ENCODE measurements at regions not wholly inside any gene's neighbourhood (a gene's known extent, or its start where the extent isn't known, plus 50 kb on each side); places are given as distances from the start of the nearest gene placed in this dataset.

- no peak for DNase-seq (ENCODE audit: low read depth in 3 of 3, low spot score in 2 of 3)
These were observed 138.7 kb upstream of the E2F8 start for GRCh38 chr11:19379465-19379864.

- DNase-seq (ENCODE audit: low read depth in 3 of 3, low spot score in 2 of 3) = no peak
These were observed 138.1 kb upstream of the E2F8 start for GRCh38 chr11:19378814-19379213.

GRCh38 chr11:19377881-19378280, 137.1 kb upstream of the E2F8 start:
- DNase-seq (ENCODE audit: low read depth in 3 of 3, low spot score in 2 of 3) = no peak

GRCh38 chr11:19375440-19375839, 134.7 kb upstream of the E2F8 start:
- no peak for DNase-seq (ENCODE audit: low read depth in 3 of 3, low spot score in 2 of 3)

GRCh38 chr11:19374151-19374569, 133.4 kb upstream of the E2F8 start:
- no peak for DNase-seq (ENCODE audit: low read depth in 3 of 3, low spot score in 2 of 3)

- DNase-seq (ENCODE audit: low read depth in 3 of 3, low spot score in 2 of 3) = no peak
These were observed 131.6 kb upstream of the E2F8 start for GRCh38 chr11:19372381-19372780.

GRCh38 chr11:19370100-19370861, 129.5 kb upstream of the E2F8 start:
- DNase-seq (ENCODE audit: low read depth in 3 of 3, low spot score in 2 of 3) = no peak

- no peak for DNase-seq (ENCODE audit: low read depth in 3 of 3, low spot score in 2 of 3)
These were observed 128.1 kb upstream of the E2F8 start for GRCh38 chr11:19368726-19369375.

- DNase-seq (ENCODE audit: low read depth in 3 of 3, low spot score in 2 of 3) = no peak
These were observed 126.4 kb upstream of the E2F8 start for GRCh38 chr11:19366992-19367709.

- DNase-seq (ENCODE audit: low read depth in 3 of 3, low spot score in 2 of 3) = no peak
These were observed 125.1 kb upstream of the E2F8 start for GRCh38 chr11:19365743-19366410.

- DNase-seq (ENCODE audit: low read depth in 3 of 3, low spot score in 2 of 3) = no peak
These were observed 118.7 kb upstream of the E2F8 start for GRCh38 chr11:19359221-19360000.

- no peak for DNase-seq (ENCODE audit: low read depth in 3 of 3, low spot score in 2 of 3)
These were observed 117.2 kb upstream of the E2F8 start for GRCh38 chr11:19357943-19358342.

- DNase-seq (ENCODE audit: low read depth in 3 of 3, low spot score in 2 of 3) = no peak
These were observed 114.9 kb upstream of the E2F8 start for GRCh38 chr11:19355601-19356000.

- no peak for DNase-seq (ENCODE audit: low read depth in 3 of 3, low spot score in 2 of 3)
These were observed 112.6 kb upstream of the E2F8 start for GRCh38 chr11:19353287-19353850.

GRCh38 chr11:19352771-19353160, 112.0 kb upstream of the E2F8 start:
- no peak for DNase-seq (ENCODE audit: low read depth in 3 of 3, low spot score in 2 of 3)

GRCh38 chr11:19352072-19352770, 111.5 kb upstream of the E2F8 start:
- DNase-seq (ENCODE audit: low read depth in 3 of 3, low spot score in 2 of 3) = no peak

GRCh38 chr11:19351426-19351825, 110.7 kb upstream of the E2F8 start:
- DNase-seq (ENCODE audit: low read depth in 3 of 3, low spot score in 2 of 3) = no peak

- no peak for DNase-seq (ENCODE audit: low read depth in 3 of 3, low spot score in 2 of 3)
These were observed 109.4 kb upstream of the E2F8 start for GRCh38 chr11:19350160-19350559.

- DNase-seq (ENCODE audit: low read depth in 3 of 3, low spot score in 2 of 3) = no peak
These were observed 108.7 kb upstream of the E2F8 start for GRCh38 chr11:19349340-19350025.
